MCF 10A (cell line): ENCODE measurements at regions not wholly inside any gene's neighbourhood (a gene's known extent, or its start where the extent isn't known, plus 50 kb on each side); places are given as distances from the start of the nearest gene placed in this dataset.
"Not testable (repeated sequence)": the region's sequence is repeated elsewhere in the genome, so short reads cannot be mapped to it uniquely, and the experiment has no call there.

ENCODE experiments used
- BruUV-seq: library from RNA; stranded (reverse); fragments of 400-500 nt; replicated peaks from 2 replicates; lab custom pipeline; 2021; lab: Mats Ljungman, UMichigan
- CTCF ChIA-PET: fragments of 300-600 bp; sonication (Branson Sonifier 250); formaldehyde crosslinking; extraction: SDS; loops from one replicate; lab custom pipeline; 2021; ENCODE audit warnings: antibody characterized with exemption, inconsistent platforms; lab: Yijun Ruan, JAX
- POLR2A ChIA-PET: fragments of 300-600, 350-650 bp; sonication (Branson Sonifier 250); formaldehyde crosslinking; extraction: SDS; loops from one replicate; lab custom pipeline; 2020; ENCODE audit warnings: antibody characterized with exemption, inconsistent platforms; lab: Yijun Ruan, JAX
- DNase-seq: peaks from one replicate; pipeline ENCODE4 v3.0.0-alpha.2; 2018; ENCODE audit not compliant: unreplicated experiment
- H3K27ac Mint-ChIP-seq: one replicate; pipeline ENCODE4 v1.8.0; 2022; ENCODE audit warnings: mild to moderate bottlenecking, low read depth, mixed read lengths; ENCODE audit not compliant: unreplicated experiment
- H3K27me3 Mint-ChIP-seq: one replicate; pipeline ENCODE4 v1.8.0; 2022; ENCODE audit warnings: mixed read lengths; ENCODE audit not compliant: insufficient read depth, unreplicated experiment
- H3K36me3 Mint-ChIP-seq: one replicate; pipeline ENCODE4 v1.8.0; 2022; ENCODE audit warnings: mild to moderate bottlenecking, moderate library complexity, mixed read lengths; ENCODE audit not compliant: insufficient read depth, unreplicated experiment
- H3K4me1 Mint-ChIP-seq: one replicate; pipeline ENCODE4 v1.8.0; 2022; ENCODE audit warnings: mixed read lengths; ENCODE audit not compliant: insufficient read depth, unreplicated experiment
- H3K4me3 Mint-ChIP-seq: one replicate; pipeline ENCODE4 v1.8.0; 2022; ENCODE audit warnings: mild to moderate bottlenecking, moderate library complexity, mixed read lengths; ENCODE audit not compliant: unreplicated experiment
- H3K9me3 Mint-ChIP-seq: one replicate; pipeline ENCODE4 v1.8.0; 2022; ENCODE audit warnings: mixed read lengths; ENCODE audit not compliant: unreplicated experiment
- intact Hi-C: fragments of 100-400 bp; cut with micrococcal nuclease; formaldehyde crosslinking; loops from 2 replicates; pipeline ENCODE4 v1.14.1; 2022
- TF ChIP-seq, protein P1 (sequence below): fragments of 200-600 bp; IDR thresholded peaks from one replicate; pipeline ENCODE4 v1.8.0; 2022; ENCODE audit warnings: antibody characterized with exemption, mild to moderate bottlenecking; ENCODE audit not compliant: unreplicated experiment

- no peak overlapping the region for H3K4me3 Mint-ChIP-seq
- POLR2A ChIA-PET = no interaction called here
- no peaks in the 10 kb centered on the region for H3K27me3 Mint-ChIP-seq
- no peaks in the 10 kb centered on the region for H3K9me3 Mint-ChIP-seq
- DNase-seq = no peak
- intact Hi-C loops = no loop called here
- TF ChIP-seq, protein P1, sequence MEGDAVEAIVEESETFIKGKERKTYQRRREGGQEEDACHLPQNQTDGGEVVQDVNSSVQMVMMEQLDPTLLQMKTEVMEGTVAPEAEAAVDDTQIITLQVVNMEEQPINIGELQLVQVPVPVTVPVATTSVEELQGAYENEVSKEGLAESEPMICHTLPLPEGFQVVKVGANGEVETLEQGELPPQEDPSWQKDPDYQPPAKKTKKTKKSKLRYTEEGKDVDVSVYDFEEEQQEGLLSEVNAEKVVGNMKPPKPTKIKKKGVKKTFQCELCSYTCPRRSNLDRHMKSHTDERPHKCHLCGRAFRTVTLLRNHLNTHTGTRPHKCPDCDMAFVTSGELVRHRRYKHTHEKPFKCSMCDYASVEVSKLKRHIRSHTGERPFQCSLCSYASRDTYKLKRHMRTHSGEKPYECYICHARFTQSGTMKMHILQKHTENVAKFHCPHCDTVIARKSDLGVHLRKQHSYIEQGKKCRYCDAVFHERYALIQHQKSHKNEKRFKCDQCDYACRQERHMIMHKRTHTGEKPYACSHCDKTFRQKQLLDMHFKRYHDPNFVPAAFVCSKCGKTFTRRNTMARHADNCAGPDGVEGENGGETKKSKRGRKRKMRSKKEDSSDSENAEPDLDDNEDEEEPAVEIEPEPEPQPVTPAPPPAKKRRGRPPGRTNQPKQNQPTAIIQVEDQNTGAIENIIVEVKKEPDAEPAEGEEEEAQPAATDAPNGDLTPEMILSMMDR = no peak
- no peaks in the 10 kb centered on the region for H3K36me3 Mint-ChIP-seq
- no TSS peak for BruUV-seq
- H3K4me1 Mint-ChIP-seq = no peaks in the 10 kb centered on the region
- CTCF ChIA-PET = no interaction called here
- H3K27ac Mint-ChIP-seq = peak overlapping the region; percentile 70
These were observed 423.9 kb upstream of the MAP2 start for GRCh38 chr2:208999911-209000310.

- no peak overlapping the region for H3K4me3 Mint-ChIP-seq
- no peaks in the 10 kb centered on the region for H3K27me3 Mint-ChIP-seq
- H3K27ac Mint-ChIP-seq = no peak overlapping the region
- BruUV-seq = no TSS peak
- no peaks in the 10 kb centered on the region for H3K4me1 Mint-ChIP-seq
- ChIA-PET POLR2A (no interaction called here), CTCF (no interaction called here)
- no peak for DNase-seq
- TF ChIP-seq, protein P1 = no peak
- intact Hi-C loops = no loop called here
- peaks cover 9% of the 10 kb centered on the region for H3K9me3 Mint-ChIP-seq
- no peaks in the 10 kb centered on the region for H3K36me3 Mint-ChIP-seq
These were observed 421.8 kb upstream of the MAP2 start for GRCh38 chr2:209002054-209002453.

GRCh38 chr2:209005371-209005770 lies 418.5 kb upstream of the MAP2 start:
- TF ChIP-seq, protein P1 = no peak
- H3K27me3 Mint-ChIP-seq = no peaks in the 10 kb centered on the region
- H3K36me3 Mint-ChIP-seq = no peaks in the 10 kb centered on the region
- no TSS peak for BruUV-seq
- H3K4me1 Mint-ChIP-seq = no peaks in the 10 kb centered on the region
- no peak overlapping the region for H3K27ac Mint-ChIP-seq
- ChIA-PET CTCF (no interaction called here), POLR2A (no interaction called here)
- intact Hi-C loops = no loop called here
- peaks cover 10% of the 10 kb centered on the region for H3K9me3 Mint-ChIP-seq
- DNase-seq = no peak
- H3K4me3 Mint-ChIP-seq = no peak overlapping the region

DNA sequence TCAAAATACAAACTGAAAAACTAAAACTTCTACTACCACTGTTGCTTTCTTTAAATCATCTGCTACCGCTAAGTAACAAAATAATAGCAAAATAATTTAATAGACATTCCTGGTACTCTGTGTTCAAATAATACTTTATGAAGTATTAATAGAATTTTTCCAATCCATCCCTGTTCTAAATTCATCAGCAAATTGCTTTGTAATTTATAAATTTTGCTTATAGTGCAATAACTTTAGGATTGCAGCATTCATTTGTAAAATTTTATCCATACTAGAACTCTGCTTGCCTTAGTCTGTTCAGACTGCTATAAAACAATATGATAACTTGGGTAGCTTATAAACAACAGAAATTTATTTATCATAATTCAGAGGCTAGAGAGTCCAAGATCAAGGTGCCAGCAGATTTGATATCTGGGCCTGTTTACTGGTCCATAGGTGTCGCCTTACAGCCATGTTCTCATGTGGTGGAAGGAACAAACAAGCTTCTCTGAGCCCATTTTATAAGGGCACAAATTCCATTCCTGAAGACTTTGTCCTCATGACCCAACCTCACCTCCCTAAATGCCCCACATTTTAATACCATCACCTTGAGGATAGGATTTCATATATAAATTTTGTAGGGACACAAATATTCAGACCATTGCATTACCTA lies 415.1 kb upstream of the MAP2 start:
- no peak overlapping the region for H3K27ac Mint-ChIP-seq
- BruUV-seq = no TSS peak
- CTCF ChIA-PET = no interaction called here

GRCh38 chr2:209018633-209019032 lies 405.2 kb upstream of the MAP2 start:
- H3K27ac Mint-ChIP-seq, CTCF ChIA-PET, H3K9me3 Mint-ChIP-seq, H3K36me3 Mint-ChIP-seq, H3K4me3 Mint-ChIP-seq, H3K27me3 Mint-ChIP-seq, BruUV-seq, intact Hi-C loops, DNase-seq, H3K4me1 Mint-ChIP-seq, POLR2A ChIA-PET: not testable (repeated sequence)

More for the DNA sequence above, 415.1 kb upstream of the MAP2 start:
- POLR2A ChIA-PET = no interaction called here
- H3K4me3 Mint-ChIP-seq = no peak overlapping the region
- H3K36me3 Mint-ChIP-seq = no peaks in the 10 kb centered on the region
- no peaks in the 10 kb centered on the region for H3K27me3 Mint-ChIP-seq
- DNase-seq = peak; percentile 1
- intact Hi-C loops = no loop called here
- H3K4me1 Mint-ChIP-seq = no peaks in the 10 kb centered on the region
- H3K9me3 Mint-ChIP-seq = peaks cover 10% of the 10 kb centered on the region
- TF ChIP-seq, protein P1 = no peak
